ENCODE measurements at regions not wholly inside any gene's neighbourhood (a gene's known extent, or its start where the extent isn't known, plus 50 kb on each side); places are given as distances from the start of the nearest gene placed in this dataset.

GRCh38 chr6:103707596-103708325 is 1152.0 kb downstream of the HACE1 start:
- no peak for FAIRE-seq
- Histone ChIP-seq H3K79me2 (ENCODE audit: control insufficient read depth, insufficient read depth, low read length) (no peaks in the 10 kb centered on the region), H3K9me3 (replicated peaks; ENCODE audit: control insufficient read depth, insufficient read depth, low read length) (no peaks in the 10 kb centered on the region), H3K27ac (ENCODE audit: control insufficient read depth, insufficient read depth) (no peak overlapping the region), H4K20me1 (ENCODE audit: control insufficient read depth, insufficient read depth) (no peaks in the 10 kb centered on the region), H3K4me1 (ENCODE audit: control insufficient read depth, insufficient read depth, low read length) (no peaks in the 10 kb centered on the region), H3K9ac (ENCODE audit: control insufficient read depth, insufficient read depth, low read length) (no peak overlapping the region), H3K4me2 (ENCODE audit: control insufficient read depth, insufficient read depth) (no peak overlapping the region), H3K27me3 (replicated peaks in 1 of 2; ENCODE audit: control insufficient read depth in 2 of 2, insufficient read depth in 2 of 2, low read length in 1 of 2) (no peaks in the 10 kb centered on the region), H3K4me3 (no peak overlapping the region), H2AFZ (ENCODE audit: control insufficient read depth, low read depth, low read length) (no peak overlapping the region), H3K36me3 (ENCODE audit: control insufficient read depth in 2 of 2, insufficient read depth in 2 of 2, low read length in 1 of 2) (no peaks in the 10 kb centered on the region)
- BruUV-seq (replicated peaks) = no TSS peak
- SMC1A ChIA-PET (ENCODE audit: uncharacterized antibody, unreplicated experiment) = no interaction called here
- WGBS (ENCODE audit: insufficient coverage, insufficient replicate concordance, low lambda C conversion rate, missing lambda C conversion rate) = 13% methylated on average over 3 of the region's 3 CpGs
- RAD21 ChIA-PET (ENCODE audit: unreplicated experiment) = no interaction called here
- ATAC-seq = no peak
- CTCF ChIA-PET = no interaction called here
- POLR2A ChIA-PET = no interaction called here
- TF ChIP-seq ZNF207 (IDR thresholded peaks at IDR 0.05; ENCODE audit: borderline replicate concordance) = no peak
- no peak for TF ChIP-seq ZNF274 (IDR thresholded peaks at IDR 0.05; ENCODE audit: insufficient read depth, insufficient read length)
- TF ChIP-seq ZNF217 (IDR thresholded peaks at IDR 0.05) = no peak
- no peak for TF ChIP-seq TCF12 (IDR thresholded peaks at IDR 0.05; ENCODE audit: low read depth, low read length)
- no peak for TF ChIP-seq MTA2 (IDR thresholded peaks at IDR 0.05; ENCODE audit: low read depth)
- no peak for TF ChIP-seq RB1 (IDR thresholded peaks at IDR 0.05; ENCODE audit: borderline replicate concordance)
- no peak for TF ChIP-seq CHD1 (IDR thresholded peaks at IDR 0.05; ENCODE audit: low read depth, low read length)
- TF ChIP-seq ETV6 (conservative IDR thresholded peaks at IDR 0.05 in 1 of 2, IDR thresholded peaks at IDR 0.05 in 1 of 2; ENCODE audit: borderline replicate concordance in 1 of 2, low read depth in 1 of 2) = no peak
- TF ChIP-seq PKNOX1 (IDR thresholded peaks at IDR 0.05) = no peak
- no peak for TF ChIP-seq IKZF2 (IDR thresholded peaks at IDR 0.05)
- TF ChIP-seq IRF3 (IDR thresholded peaks at IDR 0.05) = no peak
- TF ChIP-seq NR2C1 (IDR thresholded peaks at IDR 0.05) = no peak
- no peak for TF ChIP-seq USF1 (IDR thresholded peaks at IDR 0.05; ENCODE audit: borderline replicate concordance, extremely low read length, insufficient read depth, low read depth, low read length)
- no peak for TF ChIP-seq POLR2AphosphoS5 (IDR thresholded peaks at IDR 0.05; ENCODE audit: low read length)
- TF ChIP-seq TARDBP (IDR thresholded peaks at IDR 0.05; ENCODE audit: borderline replicate concordance) = no peak
- no peak for TF ChIP-seq ZNF687 (IDR thresholded peaks at IDR 0.05)
- TF ChIP-seq BRCA1 (IDR thresholded peaks at IDR 0.05; ENCODE audit: low read depth, low read length) = no peak
- TF ChIP-seq FOS (IDR thresholded peaks at IDR 0.05; ENCODE audit: borderline replicate concordance, extremely low read depth, insufficient read length) = no peak
- TF ChIP-seq STAT1 (conservative IDR thresholded peaks at IDR 0.05) = no peak
- intact Hi-C loops (cut with micrococcal nuclease; ENCODE audit: unreplicated experiment) (no loop called here), in situ Hi-C loops (cut with MboI) (no loop called here)
- DNase-seq (ENCODE audit: low read depth, low spot score) = no peak
